NB4 (cell line): ENCODE measurements at regions not wholly inside any gene's neighbourhood (a gene's known extent, or its start where the extent isn't known, plus 50 kb on each side); places are given as distances from the start of the nearest gene placed in this dataset.

Experiments
- POLR2A ChIP-seq: IDR thresholded peaks from 2 replicates; pipeline ENCODE4 v1.6.1; 2011; ENCODE audit warnings: mild to moderate bottlenecking; ENCODE audit not compliant: insufficient read length; ENCODE audit errors: extremely low read depth
- TF ChIP-seq, protein P1 (sequence below): IDR thresholded peaks from one replicate; pipeline ENCODE4 v1.5.1; 2012; ENCODE audit warnings: low read depth, low read length
- TF ChIP-seq, protein P2 (sequence below): IDR thresholded peaks from 2 replicates; pipeline ENCODE4 v1.6.1; 2011; ENCODE audit warnings: low read depth, low read length

DNA sequence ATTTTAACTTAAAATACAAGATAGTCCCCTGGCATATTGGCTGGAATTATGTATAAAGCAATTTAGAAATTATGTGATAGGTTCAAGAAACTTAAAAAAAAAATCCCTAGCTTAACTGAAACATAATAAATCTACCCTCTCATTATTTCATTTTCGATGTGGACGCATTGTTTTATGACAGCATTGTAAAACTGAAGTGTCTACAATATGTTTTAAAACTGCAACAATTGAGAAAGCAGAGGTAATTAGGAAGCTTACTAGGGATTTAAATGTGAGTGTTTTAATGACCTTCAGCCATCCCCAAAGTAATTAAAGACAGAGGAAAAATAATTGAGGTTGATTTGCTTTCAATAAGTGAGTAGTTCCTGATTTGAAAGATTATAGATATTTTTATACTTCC, 776.0 kb downstream of the TBC1D32 start:
- TF ChIP-seq, protein P1, sequence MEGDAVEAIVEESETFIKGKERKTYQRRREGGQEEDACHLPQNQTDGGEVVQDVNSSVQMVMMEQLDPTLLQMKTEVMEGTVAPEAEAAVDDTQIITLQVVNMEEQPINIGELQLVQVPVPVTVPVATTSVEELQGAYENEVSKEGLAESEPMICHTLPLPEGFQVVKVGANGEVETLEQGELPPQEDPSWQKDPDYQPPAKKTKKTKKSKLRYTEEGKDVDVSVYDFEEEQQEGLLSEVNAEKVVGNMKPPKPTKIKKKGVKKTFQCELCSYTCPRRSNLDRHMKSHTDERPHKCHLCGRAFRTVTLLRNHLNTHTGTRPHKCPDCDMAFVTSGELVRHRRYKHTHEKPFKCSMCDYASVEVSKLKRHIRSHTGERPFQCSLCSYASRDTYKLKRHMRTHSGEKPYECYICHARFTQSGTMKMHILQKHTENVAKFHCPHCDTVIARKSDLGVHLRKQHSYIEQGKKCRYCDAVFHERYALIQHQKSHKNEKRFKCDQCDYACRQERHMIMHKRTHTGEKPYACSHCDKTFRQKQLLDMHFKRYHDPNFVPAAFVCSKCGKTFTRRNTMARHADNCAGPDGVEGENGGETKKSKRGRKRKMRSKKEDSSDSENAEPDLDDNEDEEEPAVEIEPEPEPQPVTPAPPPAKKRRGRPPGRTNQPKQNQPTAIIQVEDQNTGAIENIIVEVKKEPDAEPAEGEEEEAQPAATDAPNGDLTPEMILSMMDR: no peak
- TF ChIP-seq, protein P2, sequence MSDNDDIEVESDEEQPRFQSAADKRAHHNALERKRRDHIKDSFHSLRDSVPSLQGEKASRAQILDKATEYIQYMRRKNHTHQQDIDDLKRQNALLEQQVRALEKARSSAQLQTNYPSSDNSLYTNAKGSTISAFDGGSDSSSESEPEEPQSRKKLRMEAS: no peak
- no peak for TF ChIP-seq POLR2A
